Activated T-cell treated with anti-CD3 and anti-CD28 coated beads, Interleukin-2, amount 50 U/mL, for 48 hours (primary cell): ENCODE measurements at regions not wholly inside any gene's neighbourhood (a gene's known extent, or its start where the extent isn't known, plus 50 kb on each side); places are given as distances from the start of the nearest gene placed in this dataset.

Experiments
- DNase-seq, 2 experiments: peaks; one replicate each; pipeline ENCODE4 v3.0.0-alpha.2; 2020

GRCh38 chr4:159445692-159446091, 342.8 kb downstream of the RAPGEF2 start:
- no peak for DNase-seq

GRCh38 chr4:159446266-159446976, 343.5 kb downstream of the RAPGEF2 start:
- peak; percentile 29 for DNase-seq

- DNase-seq: no peak
Observed at GRCh38 chr4:159447296-159447695, 344.4 kb downstream of the RAPGEF2 start.

- no peak for DNase-seq
Observed at GRCh38 chr4:159451006-159451405, 348.1 kb downstream of the RAPGEF2 start.

- no peak for DNase-seq
Observed at GRCh38 chr4:159455675-159456237, 352.9 kb downstream of the RAPGEF2 start.

- DNase-seq: no peak
Observed at GRCh38 chr4:159460371-159460770, 357.5 kb downstream of the RAPGEF2 start.

GRCh38 chr4:159463235-159463634, 360.4 kb downstream of the RAPGEF2 start:
- no peak for DNase-seq

- no peak for DNase-seq
Observed at GRCh38 chr4:159464302-159464701, 361.4 kb downstream of the RAPGEF2 start.

- DNase-seq: no peak
Observed at GRCh38 chr4:159476886-159477285, 374.0 kb downstream of the RAPGEF2 start.

GRCh38 chr4:159480826-159481225, 377.9 kb downstream of the RAPGEF2 start:
- no peak for DNase-seq

- DNase-seq: no peak
Observed at GRCh38 chr4:159481936-159482335, 379.1 kb downstream of the RAPGEF2 start.

GRCh38 chr4:159483110-159483781, 380.4 kb downstream of the RAPGEF2 start:
- no peak for DNase-seq

- DNase-seq: no peak
Observed at GRCh38 chr4:159483782-159484741, 381.2 kb downstream of the RAPGEF2 start.

GRCh38 chr4:159484864-159485263, 382.0 kb downstream of the RAPGEF2 start:
- no peak for DNase-seq

- DNase-seq: peak; percentile 22 to 28
Observed at GRCh38 chr4:159487284-159487747, 384.4 kb downstream of the RAPGEF2 start.

- DNase-seq: no peak
Observed at GRCh38 chr4:159489646-159490045, 386.8 kb downstream of the RAPGEF2 start.

GRCh38 chr4:159495515-159496236, 392.8 kb downstream of the RAPGEF2 start:
- DNase-seq: no peak

- DNase-seq: no peak
Observed at GRCh38 chr4:159496248-159496647, 393.4 kb downstream of the RAPGEF2 start.

- no peak for DNase-seq
Observed at GRCh38 chr4:159497936-159498335, 395.1 kb downstream of the RAPGEF2 start.

- DNase-seq: no peak
Observed at GRCh38 chr4:159498446-159499115, 395.7 kb downstream of the RAPGEF2 start.

- no peak for DNase-seq
Observed at GRCh38 chr4:159500861-159501260, 398.0 kb downstream of the RAPGEF2 start.
